Stimulated activated CD8-positive, alpha-beta memory T cell treated with anti-CD3 and anti-CD28 coated beads, Interleukin-4, amount 100 ng/mL, for 1 hour (primary cell): ENCODE measurements at regions not wholly inside any gene's neighbourhood (a gene's known extent, or its start where the extent isn't known, plus 50 kb on each side); places are given as distances from the start of the nearest gene placed in this dataset.
"Not testable (repeated sequence)": the region's sequence is repeated elsewhere in the genome, so short reads cannot be mapped to it uniquely, and the experiment has no call there.

Experiments
- DNase-seq, 2 donors: peaks; one replicate each; pipeline ENCODE4 v3.0.0-alpha.2; 2020; ENCODE audit warnings: low read depth in 2 of 2, low spot score in 1 of 2

DNA sequence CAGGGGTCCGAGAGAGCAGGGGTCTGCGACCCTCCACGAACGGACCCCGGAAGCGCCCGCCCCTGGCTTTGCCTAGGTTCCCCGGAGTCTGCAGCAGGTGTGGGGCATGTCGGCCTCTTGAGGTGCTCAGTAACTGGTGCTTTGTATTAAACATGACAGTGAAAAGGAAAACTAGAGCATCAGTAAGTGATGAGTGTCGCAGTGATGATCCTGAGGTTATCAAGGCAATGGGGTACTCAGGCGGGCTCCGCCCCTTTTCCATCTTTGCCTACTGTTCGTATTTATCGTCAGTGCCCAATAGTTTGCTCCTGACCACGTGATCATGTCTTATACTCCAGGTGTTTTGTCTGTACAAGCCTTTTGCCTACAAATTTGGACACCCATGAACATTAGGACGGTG, 262.4 kb downstream of the ZNF37A start:
- DNase-seq = not testable (repeated sequence)

GRCh38 chr10:38362514-38362913, 268.4 kb downstream of the ZNF37A start:
- DNase-seq = not testable (repeated sequence)

DNA sequence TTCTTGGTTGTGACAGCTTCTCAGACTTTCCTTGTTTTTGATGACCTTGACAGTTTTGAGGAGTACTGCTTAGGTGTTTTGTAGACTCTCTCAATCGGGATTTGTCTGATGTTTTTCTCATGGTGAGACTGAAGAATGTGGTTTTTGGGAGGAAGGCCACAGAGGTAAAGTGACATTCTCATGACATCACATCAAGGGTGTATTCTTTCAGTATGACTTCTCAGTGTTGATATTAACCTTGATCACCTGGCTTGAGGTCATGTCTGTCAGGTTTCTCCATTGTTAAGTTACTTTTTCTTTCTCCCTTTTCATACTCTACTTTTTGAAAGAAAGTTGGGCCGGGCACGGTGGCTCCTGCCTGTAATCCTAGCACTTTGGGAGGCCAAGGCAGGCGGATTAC, 269.9 kb downstream of the ZNF37A start:
- not testable (repeated sequence) for DNase-seq

GRCh38 chr10:38365917-38366316, 271.8 kb downstream of the ZNF37A start:
- DNase-seq = not testable (repeated sequence)

DNA sequence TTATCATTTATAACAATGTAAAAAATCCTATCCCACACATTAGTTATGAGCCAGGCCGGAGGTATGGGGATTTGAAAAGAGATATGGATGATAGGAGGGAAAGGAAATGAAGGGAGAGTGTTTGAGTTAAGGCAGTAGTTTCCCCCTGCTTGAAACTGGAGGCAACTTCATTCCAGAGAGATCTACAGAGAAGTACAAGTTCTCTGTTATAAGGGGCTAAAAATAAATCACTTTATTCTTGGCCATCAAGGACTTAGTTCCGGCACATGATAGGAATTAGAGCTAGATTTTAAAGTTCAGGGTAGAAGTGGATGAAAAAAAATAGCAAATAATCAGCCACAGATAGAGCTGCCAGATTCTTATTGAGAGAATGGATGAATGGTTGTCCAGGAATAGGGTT, 289.7 kb downstream of the ZNF37A start:
- not testable (repeated sequence) for DNase-seq

DNA sequence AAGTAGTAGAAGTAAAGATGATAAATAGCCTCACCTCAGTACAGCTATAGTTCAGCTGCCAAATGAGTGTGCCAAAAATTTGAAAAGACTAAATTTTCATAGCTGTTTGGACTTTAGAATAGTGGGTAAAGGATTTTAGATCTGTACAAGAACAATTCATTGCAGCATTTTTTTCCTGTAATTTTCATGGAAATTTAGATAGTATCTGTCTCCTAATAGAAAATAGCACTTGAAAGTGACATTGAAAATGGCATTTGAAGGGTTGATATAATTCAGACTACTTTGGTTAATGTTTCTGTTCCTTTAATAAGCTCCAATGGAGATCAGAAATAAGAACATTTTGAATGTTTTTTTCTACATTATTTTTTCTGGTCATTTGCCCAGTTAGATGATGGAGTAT, 292.7 kb downstream of the ZNF37A start:
- DNase-seq = not testable (repeated sequence)

DNA sequence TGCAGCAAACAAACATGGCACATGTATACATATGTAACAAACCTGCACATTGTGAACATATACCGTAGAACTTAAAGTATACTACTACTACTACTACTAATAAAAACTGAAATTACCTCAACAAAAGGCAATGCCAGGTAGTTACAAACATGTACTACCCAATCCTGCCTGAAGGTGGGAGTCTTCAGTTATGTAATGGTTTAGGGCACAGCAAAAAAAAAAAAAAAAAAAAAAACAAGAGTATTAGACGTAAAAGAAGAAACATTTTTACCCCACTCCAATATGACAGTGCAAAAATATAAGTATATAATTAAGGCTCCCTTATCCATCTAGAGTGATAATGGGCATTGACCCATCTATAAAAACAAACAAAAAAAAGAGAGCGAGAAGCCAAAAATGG, 296.6 kb downstream of the ZNF37A start:
- not testable (repeated sequence) for DNase-seq

DNA sequence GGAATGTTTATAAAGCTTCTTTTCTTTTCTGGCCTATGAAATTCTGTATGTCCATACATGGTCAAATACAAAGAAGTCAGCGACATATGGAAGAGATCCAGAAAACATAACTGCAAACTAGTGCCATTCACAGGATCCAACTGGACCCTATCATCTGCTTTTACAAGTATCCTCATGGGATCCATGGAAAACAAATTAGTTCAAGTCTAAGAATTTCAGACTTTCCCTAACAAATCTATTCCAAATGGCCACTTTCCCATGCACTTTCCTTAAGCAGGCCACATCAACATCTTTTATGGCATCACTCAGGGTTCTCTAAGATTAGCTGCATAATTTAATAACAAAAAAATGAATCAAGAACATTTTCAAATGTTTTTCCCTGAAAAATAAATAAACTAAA, 301.3 kb downstream of the ZNF37A start:
- not testable (repeated sequence) for DNase-seq

GRCh38 chr10:38396178-38396954, 302.2 kb downstream of the ZNF37A start:
- DNase-seq = not testable (repeated sequence)

DNA sequence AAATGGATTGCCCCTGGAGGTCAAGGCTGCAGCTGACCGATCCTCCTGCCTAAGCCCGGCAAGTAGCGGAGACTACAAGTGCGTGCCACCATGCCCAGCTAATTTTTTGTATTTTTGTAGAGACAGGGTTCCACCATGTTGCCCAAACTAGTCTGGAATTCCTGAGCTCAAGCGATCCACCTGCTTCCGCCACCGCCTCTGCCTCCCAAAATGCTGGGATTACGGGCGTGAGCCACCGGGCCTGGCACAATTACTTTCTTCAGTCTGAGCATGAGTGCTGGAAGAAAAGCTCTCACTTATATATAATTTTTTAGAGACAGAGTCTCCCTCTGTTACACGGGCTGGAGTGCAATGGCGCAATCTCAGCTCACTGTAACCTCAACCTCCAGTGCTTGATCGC, 307.4 kb downstream of the ZNF37A start:
- not testable (repeated sequence) for DNase-seq

DNA sequence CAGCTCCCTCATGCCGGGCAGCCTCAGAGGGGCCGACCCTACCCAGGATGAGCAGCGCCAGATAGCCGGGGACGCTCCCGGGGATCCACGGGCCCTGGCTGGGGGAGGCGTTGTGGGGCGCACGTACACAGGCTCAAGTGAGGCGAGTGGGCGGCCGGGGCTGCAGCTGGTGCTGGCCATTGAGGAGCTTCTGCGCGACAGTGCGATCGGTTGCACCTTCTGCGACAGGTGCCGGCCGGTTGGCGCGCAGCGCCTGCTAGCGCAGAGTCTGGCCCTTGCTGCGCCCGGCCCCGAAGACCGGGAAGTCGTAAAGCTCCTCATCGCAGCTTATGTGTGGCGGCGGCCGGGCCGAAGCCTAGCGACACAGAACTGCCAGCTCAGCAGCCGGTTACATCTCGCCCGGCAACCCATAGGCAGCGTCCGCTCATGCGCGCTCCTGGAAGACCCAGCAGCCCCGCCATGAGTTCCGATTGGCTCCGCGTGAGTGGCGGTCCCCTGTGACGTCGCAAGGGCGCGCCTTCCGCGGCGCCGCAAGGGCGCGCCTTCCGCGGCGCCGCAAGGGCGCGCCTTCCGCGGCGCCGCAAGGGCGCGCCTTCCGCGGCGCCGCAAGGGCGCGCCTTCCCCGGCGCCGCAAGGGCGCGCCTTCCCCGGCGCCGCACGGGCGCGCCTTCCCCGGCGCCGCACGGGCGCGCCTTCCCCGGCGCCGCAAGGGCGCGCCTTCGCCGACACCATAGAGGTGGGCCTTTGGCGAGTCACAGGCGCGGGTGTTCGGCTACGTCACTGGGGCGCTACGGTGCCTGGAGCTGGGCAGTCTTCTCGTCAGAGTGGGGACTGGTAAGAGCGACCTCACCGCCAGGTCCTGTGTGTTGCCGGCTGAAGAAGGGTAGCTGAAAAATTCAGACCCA, 308.6 kb downstream of the ZNF37A start:
- peak; percentile 71 to 88 for DNase-seq

DNA sequence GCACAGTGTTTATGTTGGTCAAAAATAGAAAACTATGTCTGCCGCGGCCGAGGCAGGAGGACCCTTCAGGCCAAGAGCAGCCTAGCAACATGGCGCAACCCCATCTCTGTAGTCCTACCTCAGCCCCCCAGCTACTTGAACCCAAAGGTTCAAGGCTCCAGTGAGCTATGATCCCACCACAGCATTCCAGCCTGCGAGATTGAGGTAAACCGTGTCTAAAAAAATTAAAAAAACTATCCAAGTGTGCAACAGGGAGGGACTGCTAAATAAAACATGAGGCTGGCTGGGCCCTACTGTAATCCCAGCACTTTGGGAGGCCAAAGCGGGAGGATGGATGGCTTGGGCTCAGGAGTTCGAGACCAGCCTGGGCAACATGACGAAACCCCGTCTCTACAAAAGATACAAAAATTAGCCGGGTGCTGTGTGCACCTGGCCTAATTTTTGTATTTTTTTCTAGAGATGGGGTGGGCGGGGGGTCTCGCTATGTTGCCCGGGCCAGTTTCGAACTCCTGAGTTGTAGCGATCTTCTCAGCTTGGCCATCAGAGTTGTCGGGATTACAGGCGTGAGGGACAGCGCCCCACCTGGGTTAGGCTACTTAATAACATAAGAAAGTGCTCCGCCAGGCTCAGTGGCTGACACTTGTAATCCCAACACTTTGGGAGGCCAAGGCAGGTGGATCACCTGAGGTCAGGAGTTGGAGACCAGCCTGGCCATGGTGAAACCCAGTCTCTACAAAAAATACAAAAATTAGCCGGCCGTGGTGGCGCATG, 309.4 kb downstream of the ZNF37A start:
- DNase-seq = not testable (repeated sequence)

DNA sequence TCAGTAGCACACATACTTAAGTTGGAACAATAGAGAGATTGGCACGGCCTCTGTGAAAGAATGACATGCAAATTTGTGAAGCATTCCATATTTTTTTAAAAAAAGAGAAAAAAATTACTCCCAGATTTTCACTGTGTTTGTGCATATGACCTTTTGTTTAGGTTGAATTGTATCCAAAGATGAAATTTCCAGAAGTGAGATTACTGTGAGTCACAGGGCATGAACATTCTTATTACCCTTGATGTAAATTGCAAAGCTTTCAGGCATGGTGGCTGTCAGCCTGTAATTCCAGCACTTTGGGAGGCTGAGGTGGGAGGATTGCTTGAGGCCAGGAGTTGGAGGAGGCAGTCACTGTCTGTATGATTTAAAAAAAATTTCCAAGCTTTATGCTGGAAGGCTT, 329.5 kb downstream of the ZNF37A start:
- not testable (repeated sequence) for DNase-seq

DNA sequence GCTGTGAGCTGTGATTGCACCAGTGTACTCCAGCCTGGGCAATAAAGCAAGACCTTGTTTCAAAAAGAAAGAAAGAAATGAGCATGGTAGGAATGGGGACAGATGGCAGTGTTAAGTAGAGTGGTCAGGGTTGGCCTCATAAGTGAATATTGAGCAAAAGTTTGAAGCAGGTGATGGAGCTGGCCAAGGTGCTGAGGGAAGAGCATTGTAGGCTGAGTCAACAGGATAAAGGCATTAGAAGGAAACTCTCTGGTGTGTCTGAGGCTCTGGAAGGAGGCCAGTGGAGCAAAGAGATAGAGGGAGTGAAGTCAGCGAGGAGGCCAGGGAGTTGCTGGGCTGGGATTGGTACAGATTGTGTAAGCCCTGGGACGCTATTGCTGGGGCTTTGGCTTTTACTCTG, 336.1 kb downstream of the ZNF37A start:
- DNase-seq = not testable (repeated sequence)

DNA sequence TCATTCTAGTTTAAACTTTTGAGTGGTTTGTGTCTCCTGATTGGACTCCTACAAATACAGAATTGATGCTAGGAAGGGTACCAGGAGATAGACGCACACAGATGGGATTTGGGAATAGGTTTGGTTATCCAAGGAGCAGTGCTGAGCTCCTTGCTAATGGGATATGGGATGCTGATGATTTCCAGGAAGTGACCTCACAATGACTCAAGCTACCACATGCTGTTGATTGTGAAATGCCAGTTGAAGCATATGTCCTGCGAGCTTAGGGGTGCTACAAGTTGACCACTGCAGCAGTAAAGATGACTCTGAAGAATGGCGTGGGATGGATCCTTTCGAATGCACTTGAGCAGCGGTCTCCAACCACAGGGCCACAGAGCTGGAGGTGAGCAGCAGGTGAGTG, 343.2 kb downstream of the ZNF37A start:
- not testable (repeated sequence) for DNase-seq

- DNase-seq = not testable (repeated sequence)
These were observed 354.6 kb downstream of the ZNF37A start for GRCh38 chr10:38448614-38449355.

DNA sequence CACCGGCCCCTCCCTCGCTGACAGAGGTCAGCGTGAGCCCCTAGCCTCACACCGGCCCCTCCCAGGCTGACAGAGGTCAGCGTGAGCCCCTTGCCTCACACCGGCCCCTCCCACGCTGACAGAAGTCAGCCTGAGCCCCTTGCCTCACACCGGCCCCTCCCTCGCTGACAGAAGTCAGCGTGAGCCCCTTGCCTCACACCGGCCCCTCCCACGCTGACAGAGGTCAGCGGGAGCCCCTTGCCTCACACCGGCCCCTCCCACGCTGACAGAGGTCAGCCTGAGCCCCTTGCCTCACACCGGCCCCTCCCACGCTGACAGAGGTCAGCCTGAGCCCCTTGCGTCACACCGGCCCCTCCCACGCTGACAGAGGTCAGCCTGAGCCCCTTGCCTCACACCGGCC, 355.5 kb downstream of the ZNF37A start:
- DNase-seq = not testable (repeated sequence)

DNA sequence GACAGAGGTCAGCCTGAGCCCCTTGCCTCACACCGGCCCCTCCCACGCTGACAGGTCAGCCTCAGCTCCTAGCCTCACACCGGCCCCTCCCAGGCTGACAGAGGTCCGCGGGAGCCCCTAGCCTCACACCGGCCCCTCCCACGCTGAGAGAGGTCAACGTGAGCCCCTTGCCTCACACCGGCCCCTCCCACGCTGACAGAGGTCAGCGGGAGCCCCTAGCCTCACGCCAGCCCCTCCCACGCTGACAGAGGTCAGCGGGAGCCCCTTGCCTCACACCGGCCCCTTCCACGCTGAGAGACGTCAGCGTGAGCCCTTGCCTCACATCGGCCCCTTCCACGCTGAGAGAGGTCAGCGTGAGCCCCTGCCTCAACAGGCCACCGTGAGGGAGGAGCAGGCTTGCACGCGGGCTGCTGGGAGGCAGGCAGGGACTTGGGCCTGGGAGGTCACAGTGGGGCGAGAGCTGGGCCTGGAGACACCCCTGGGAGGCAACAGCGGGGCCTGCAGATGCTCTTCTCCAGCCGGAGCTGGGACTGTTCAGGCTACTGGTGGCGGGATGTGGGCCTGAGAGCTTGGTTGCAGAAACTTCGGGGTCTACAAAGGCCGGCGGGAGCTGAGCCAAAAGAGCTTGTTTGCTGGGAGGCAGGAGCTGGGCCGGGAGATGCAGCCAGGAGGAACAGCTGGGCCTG, 356.4 kb downstream of the ZNF37A start:
- DNase-seq = not testable (repeated sequence)

DNA sequence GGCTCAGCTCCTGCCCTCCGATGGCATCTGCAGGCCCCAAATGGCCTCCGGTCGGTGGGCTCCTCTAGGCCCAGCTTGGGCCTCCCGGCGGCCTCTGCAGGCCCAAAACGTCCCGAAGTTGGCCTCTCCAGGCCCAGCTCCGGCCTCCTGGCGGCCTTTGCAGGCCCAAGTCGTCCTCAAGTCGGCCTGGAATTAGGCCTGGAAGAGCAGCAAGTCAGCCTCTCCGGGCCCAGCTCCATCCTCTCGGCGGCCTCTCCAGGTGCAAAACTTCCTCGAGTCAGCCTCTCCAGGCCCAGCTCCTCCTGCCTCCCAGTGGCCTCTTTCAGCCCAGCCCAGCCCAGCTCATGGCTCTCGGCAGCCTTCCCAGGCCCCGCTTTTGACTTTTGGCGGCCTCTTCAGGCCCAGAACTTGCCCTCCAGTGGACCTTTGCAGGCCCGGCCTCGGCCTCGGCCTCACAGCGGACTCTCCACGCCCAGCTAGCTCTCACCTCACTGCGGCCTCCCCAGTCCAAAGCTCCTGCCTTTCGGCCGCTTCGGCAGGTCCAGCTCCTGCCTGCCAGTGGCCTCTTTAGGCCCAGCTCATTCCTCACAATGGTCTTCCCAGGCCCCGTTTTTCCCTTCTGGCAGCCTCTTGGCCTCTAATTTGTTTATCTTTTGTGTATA, 357.3 kb downstream of the ZNF37A start:
- DNase-seq = not testable (repeated sequence)
